Coronary artery (tissue), 2 donors: ENCODE measurements at regions not wholly inside any gene's neighbourhood (a gene's known extent, or its start where the extent isn't known, plus 50 kb on each side); places are given as distances from the start of the nearest gene placed in this dataset.

Source experiments
- DNase-seq: peaks from one replicate; pipeline ENCODE4 v3.0.0-alpha.2; 2017; ENCODE audit warnings: low spot score
- H3K27ac ChIP-seq, 2 donors: fragments of 200-600 bp; sonication (generic); one replicate each; pipeline ENCODE4 v1.5.1; 2016 to 2019
- H3K4me3 ChIP-seq: fragments of 200-600 bp; sonication (generic); 2 replicates; pipeline ENCODE4 v1.5.1; 2016; ENCODE audit warnings: mild to moderate bottlenecking, moderate library complexity
- CTCF ChIP-seq: fragments of 200-600 bp; sonication (generic); IDR thresholded peaks from one replicate; pipeline ENCODE4 v1.5.1; 2019; ENCODE audit warnings: antibody characterized with exemption

GRCh38 chr9:80885894-80886293, 803.5 kb downstream of the TLE1 start:
- H3K4me3 ChIP-seq = no peak overlapping the region
- DNase-seq = no peak
- H3K27ac ChIP-seq = no peak overlapping the region
- TF ChIP-seq CTCF = no peak

- DNase-seq = no peak
- TF ChIP-seq CTCF = no peak
- H3K27ac ChIP-seq = no peak overlapping the region
- H3K4me3 ChIP-seq = no peak overlapping the region
Measured at GRCh38 chr9:80883826-80884579, 805.3 kb downstream of the TLE1 start.

GRCh38 chr9:80883426-80883825, 805.9 kb downstream of the TLE1 start:
- TF ChIP-seq CTCF = no peak
- Histone ChIP-seq H3K27ac (no peak overlapping the region), H3K4me3 (no peak overlapping the region)
- DNase-seq = no peak

- Histone ChIP-seq H3K27ac (no peak overlapping the region), H3K4me3 (no peak overlapping the region)
- no peak for TF ChIP-seq CTCF
- DNase-seq = no peak
Measured at GRCh38 chr9:80881940-80882339, 807.4 kb downstream of the TLE1 start.

GRCh38 chr9:80881320-80881719, 808.0 kb downstream of the TLE1 start:
- no peak for DNase-seq
- no peak for TF ChIP-seq CTCF
- no peak overlapping the region for H3K27ac ChIP-seq

GRCh38 chr9:80878556-80878955, 810.8 kb downstream of the TLE1 start:
- Histone ChIP-seq H3K4me3 (no peak overlapping the region), H3K27ac (no peak overlapping the region)
- no peak for DNase-seq
- TF ChIP-seq CTCF = no peak

More at GRCh38 chr9:80881320-80881719, 808.0 kb downstream of the TLE1 start:
- H3K4me3 ChIP-seq = no peak overlapping the region

- Histone ChIP-seq H3K27ac (no peak overlapping the region), H3K4me3 (no peak overlapping the region)
- DNase-seq = no peak
- no peak for TF ChIP-seq CTCF
Measured at GRCh38 chr9:80875947-80876346, 813.4 kb downstream of the TLE1 start.
